NCI-H446 treated with DMSO at 0.1 percent for 48 hours (cell line): ENCODE measurements at regions not wholly inside any gene's neighbourhood (a gene's known extent, or its start where the extent isn't known, plus 50 kb on each side); places are given as distances from the start of the nearest gene placed in this dataset.

Experiments used
- DNase-seq: peaks from one replicate; lab custom pipeline; 2025; lab: John Stamatoyannopoulos, UW

- DNase-seq, result no peak
These were observed 120.2 kb upstream of the PFN2 start for GRCh38 chr3:150090877-150091276.

GRCh38 chr3:150090006-150090405 lies 119.3 kb upstream of the PFN2 start:
- DNase-seq, result no peak

- DNase-seq, result no peak
These were observed 113.4 kb upstream of the PFN2 start for GRCh38 chr3:150084128-150084527.

- DNase-seq, result peak; percentile 97
These were observed 113.0 kb upstream of the PFN2 start for GRCh38 chr3:150083655-150084042.

- DNase-seq, result no peak
These were observed 112.4 kb upstream of the PFN2 start for GRCh38 chr3:150082898-150083654.

GRCh38 chr3:150081084-150081483 lies 110.4 kb upstream of the PFN2 start:
- DNase-seq, result peak; percentile 41

GRCh38 chr3:150080058-150080730 lies 109.5 kb upstream of the PFN2 start:
- no peak for DNase-seq

GRCh38 chr3:150079029-150079739 lies 108.5 kb upstream of the PFN2 start:
- DNase-seq, result peak; percentile 90

- DNase-seq, result no peak
These were observed 107.0 kb upstream of the PFN2 start for GRCh38 chr3:150077581-150078247.

GRCh38 chr3:150077107-150077506 lies 106.4 kb upstream of the PFN2 start:
- no peak for DNase-seq

GRCh38 chr3:150076443-150076842 lies 105.7 kb upstream of the PFN2 start:
- no peak for DNase-seq

GRCh38 chr3:150075417-150075865 lies 104.7 kb upstream of the PFN2 start:
- DNase-seq, result no peak

GRCh38 chr3:150074697-150075416 lies 104.2 kb upstream of the PFN2 start:
- DNase-seq, result no peak

- no peak for DNase-seq
These were observed 103.6 kb upstream of the PFN2 start for GRCh38 chr3:150074277-150074676.

GRCh38 chr3:150073513-150073912 lies 102.8 kb upstream of the PFN2 start:
- no peak for DNase-seq

GRCh38 chr3:150073031-150073430 lies 102.3 kb upstream of the PFN2 start:
- DNase-seq, result no peak

GRCh38 chr3:150072576-150072975 lies 101.9 kb upstream of the PFN2 start:
- no peak for DNase-seq

GRCh38 chr3:150070271-150070670 lies 99.6 kb upstream of the PFN2 start:
- DNase-seq, result no peak

GRCh38 chr3:150069633-150070032 lies 98.9 kb upstream of the PFN2 start:
- DNase-seq, result no peak

GRCh38 chr3:150069154-150069527 lies 98.4 kb upstream of the PFN2 start:
- DNase-seq, result peak; percentile 73

- no peak for DNase-seq
These were observed 97.9 kb upstream of the PFN2 start for GRCh38 chr3:150068440-150069153.
